Panc1 (cell line): ENCODE measurements at regions not wholly inside any gene's neighbourhood (a gene's known extent, or its start where the extent isn't known, plus 50 kb on each side); places are given as distances from the start of the nearest gene placed in this dataset.

Experiments
- CTCF ChIP-seq: fragments of 450-650 bp; IDR thresholded peaks from 2 replicates; pipeline ENCODE4 v1.5.1; 2017; ENCODE audit warnings: mild to moderate bottlenecking
- POLR2AphosphoS5 ChIP-seq: IDR thresholded peaks from 2 replicates; pipeline ENCODE4 v1.6.1; 2012; ENCODE audit warnings: mild to moderate bottlenecking, low read depth, low read length, moderate library complexity
- SIN3A ChIP-seq: IDR thresholded peaks from 2 replicates; pipeline ENCODE4 v1.6.1; 2012; ENCODE audit warnings: low read depth, mild to moderate bottlenecking, low read length, moderate library complexity, borderline replicate concordance; ENCODE audit not compliant: insufficient read depth

- no peak for TF ChIP-seq CTCF
- no peak for TF ChIP-seq POLR2AphosphoS5
- TF ChIP-seq SIN3A = no peak
These were observed 132.6 kb upstream of the CDH10 start for GRCh38 chr5:24777392-24777791.
